ENCODE measurements at regions not wholly inside any gene's neighbourhood (a gene's known extent, or its start where the extent isn't known, plus 50 kb on each side); places are given as distances from the start of the nearest gene placed in this dataset.

- DNase-seq: no peak
Observed at GRCh38 chr3:165283328-165283727, 87.1 kb upstream of the SLITRK3 start.

DNA sequence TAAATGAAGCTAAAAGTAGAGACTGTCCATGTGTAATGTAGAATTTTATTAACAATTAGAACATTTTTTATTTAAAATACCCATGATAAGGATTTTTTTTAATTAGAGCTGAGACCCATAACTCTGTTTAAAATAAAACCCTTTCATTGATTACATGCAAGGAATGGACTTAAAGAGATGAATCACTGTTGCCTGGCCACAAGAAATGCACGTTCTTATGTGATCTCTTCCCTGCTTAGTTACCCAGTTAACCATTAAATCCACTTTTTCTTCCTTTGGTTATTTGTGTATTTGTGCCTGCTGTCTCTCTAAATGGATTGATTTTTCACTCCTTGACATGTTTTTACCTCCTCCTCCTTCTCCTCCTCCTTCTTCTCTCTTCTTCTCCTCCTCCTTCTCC is 83.3 kb upstream of the SLITRK3 start:
- DNase-seq: no peak

- DNase-seq: no peak
Observed at GRCh38 chr3:165273411-165273810, 77.2 kb upstream of the SLITRK3 start.

DNA sequence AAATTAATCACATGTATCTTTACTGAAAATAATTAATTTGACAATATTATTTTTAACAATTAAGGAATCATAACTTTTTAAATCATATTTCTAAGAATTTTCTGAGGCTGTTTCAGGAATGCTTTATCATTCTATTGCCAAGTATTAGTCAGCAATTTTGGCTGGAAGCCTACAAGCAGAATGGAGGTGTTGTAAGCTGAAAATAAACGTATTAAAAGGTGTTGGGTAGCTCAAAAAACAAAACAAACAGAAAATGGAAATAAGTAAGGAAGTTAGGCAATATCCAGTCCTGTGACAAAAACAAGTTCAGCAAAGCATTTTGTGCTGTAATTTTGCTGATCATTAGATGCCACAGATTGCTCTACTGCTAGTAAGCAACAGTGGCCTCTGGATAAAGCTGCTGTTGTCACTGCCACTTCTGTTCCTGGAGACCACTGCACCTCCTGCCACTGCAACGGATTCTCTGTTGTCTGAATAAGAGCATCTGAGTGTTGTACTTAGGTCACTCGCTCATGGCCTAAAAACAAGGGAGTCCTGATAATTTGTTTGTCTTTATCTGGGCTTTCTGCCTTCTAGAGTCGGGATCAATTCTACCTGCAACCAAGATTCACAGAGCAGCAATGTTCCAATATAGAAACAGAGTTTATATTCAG is 63.5 kb upstream of the SLITRK3 start:
- peak; percentile 24 to 70 for DNase-seq

- DNase-seq: peak in 1 of 2 experiments; percentile 14
Observed at GRCh38 chr3:165256554-165257065, 60.4 kb upstream of the SLITRK3 start.

DNA sequence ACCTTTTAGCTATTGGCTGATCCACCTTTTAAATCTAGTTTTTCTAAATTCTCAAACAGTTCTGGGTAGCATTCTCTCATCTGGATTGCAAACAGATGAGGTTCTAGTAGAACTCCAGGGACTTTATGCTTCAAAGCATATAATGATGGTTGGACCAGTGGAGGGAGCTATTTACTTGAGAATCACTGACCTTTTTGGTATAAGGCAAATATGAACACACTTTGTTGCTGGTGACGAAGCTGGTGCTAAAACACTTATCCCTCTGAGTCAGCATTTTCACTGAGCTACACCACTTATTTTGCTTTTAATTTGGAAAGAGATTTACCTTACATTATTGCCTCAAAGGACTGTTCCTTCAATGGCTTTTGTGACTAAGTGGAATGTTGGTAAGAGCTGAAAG is 58.6 kb upstream of the SLITRK3 start:
- DNase-seq: peak; percentile 37 to 70
